ENCODE measurements at regions not wholly inside any gene's neighbourhood (a gene's known extent, or its start where the extent isn't known, plus 50 kb on each side); places are given as distances from the start of the nearest gene placed in this dataset.

GRCh38 chr1:216961516-216961915, 238.3 kb upstream of the ESRRG start:
- no peaks in the 10 kb centered on the region for H3K9me3 ChIP-seq (ENCODE audit: control insufficient read depth, low read length, poor library complexity, severe bottlenecking)
- ATAC-seq (no peak), DNase-seq (no peak)
- H3K27ac Mint-ChIP-seq = no peak overlapping the region
- no peaks in the 10 kb centered on the region for H3K36me3 Mint-ChIP-seq (ENCODE audit: low read depth)
- H3K27me3 Mint-ChIP-seq = no peaks in the 10 kb centered on the region
- H3K4me1 Mint-ChIP-seq = no peaks in the 10 kb centered on the region
- H3K4me3 Mint-ChIP-seq = no peak overlapping the region

- ATAC-seq = no peak
Observed at GRCh38 chr1:216960716-216961115, 237.5 kb upstream of the ESRRG start.

GRCh38 chr1:216958569-216958968, 235.3 kb upstream of the ESRRG start:
- ATAC-seq = no peak
- no peak overlapping the region for H3K4me3 Mint-ChIP-seq

More at GRCh38 chr1:216960716-216961115, 237.5 kb upstream of the ESRRG start:
- Mint-ChIP-seq H3K27ac (no peak overlapping the region), H3K27me3 (no peaks in the 10 kb centered on the region), H3K4me3 (no peak overlapping the region), H3K36me3 (ENCODE audit: low read depth) (no peaks in the 10 kb centered on the region), H3K4me1 (no peaks in the 10 kb centered on the region)
- no peak for DNase-seq
- no peaks in the 10 kb centered on the region for H3K9me3 ChIP-seq (ENCODE audit: control insufficient read depth, low read length, poor library complexity, severe bottlenecking)

GRCh38 chr1:216953495-216953894, 230.3 kb upstream of the ESRRG start:
- Mint-ChIP-seq H3K4me3 (no peak overlapping the region), H3K36me3 (ENCODE audit: low read depth) (no peaks in the 10 kb centered on the region), H3K27ac (no peak overlapping the region), H3K4me1 (no peaks in the 10 kb centered on the region), H3K27me3 (no peaks in the 10 kb centered on the region)
- H3K9me3 ChIP-seq (ENCODE audit: control insufficient read depth, low read length, poor library complexity, severe bottlenecking) = no peaks in the 10 kb centered on the region
- DNase-seq (no peak), ATAC-seq (no peak)

More at GRCh38 chr1:216958569-216958968, 235.3 kb upstream of the ESRRG start:
- no peaks in the 10 kb centered on the region for H3K27me3 Mint-ChIP-seq
- no peaks in the 10 kb centered on the region for H3K9me3 ChIP-seq (ENCODE audit: control insufficient read depth, low read length, poor library complexity, severe bottlenecking)
- DNase-seq = no peak
- no peak overlapping the region for H3K27ac Mint-ChIP-seq
- H3K36me3 Mint-ChIP-seq (ENCODE audit: low read depth) = no peaks in the 10 kb centered on the region
- H3K4me1 Mint-ChIP-seq = no peaks in the 10 kb centered on the region

GRCh38 chr1:216952864-216953263, 229.6 kb upstream of the ESRRG start:
- Mint-ChIP-seq H3K36me3 (ENCODE audit: low read depth) (no peaks in the 10 kb centered on the region), H3K27me3 (no peaks in the 10 kb centered on the region), H3K4me3 (no peak overlapping the region), H3K27ac (no peak overlapping the region), H3K4me1 (no peaks in the 10 kb centered on the region)
- ATAC-seq = no peak
- H3K9me3 ChIP-seq (ENCODE audit: control insufficient read depth, low read length, poor library complexity, severe bottlenecking) = no peaks in the 10 kb centered on the region
- DNase-seq = no peak

- ATAC-seq (no peak), DNase-seq (no peak)
- Mint-ChIP-seq H3K27ac (no peak overlapping the region), H3K4me3 (no peak overlapping the region), H3K36me3 (ENCODE audit: low read depth) (no peaks in the 10 kb centered on the region), H3K4me1 (no peaks in the 10 kb centered on the region), H3K27me3 (no peaks in the 10 kb centered on the region)
- no peaks in the 10 kb centered on the region for H3K9me3 ChIP-seq (ENCODE audit: control insufficient read depth, low read length, poor library complexity, severe bottlenecking)
Observed at GRCh38 chr1:216945538-216946080, 222.4 kb upstream of the ESRRG start.

GRCh38 chr1:216944864-216945510, 221.8 kb upstream of the ESRRG start:
- H3K4me1 Mint-ChIP-seq = no peaks in the 10 kb centered on the region
- DNase-seq = no peak
- ATAC-seq = no peak
- H3K36me3 Mint-ChIP-seq (ENCODE audit: low read depth) = no peaks in the 10 kb centered on the region
- no peaks in the 10 kb centered on the region for H3K9me3 ChIP-seq (ENCODE audit: control insufficient read depth, low read length, poor library complexity, severe bottlenecking)
- no peaks in the 10 kb centered on the region for H3K27me3 Mint-ChIP-seq
- no peak overlapping the region for H3K4me3 Mint-ChIP-seq
- no peak overlapping the region for H3K27ac Mint-ChIP-seq

- no peaks in the 10 kb centered on the region for H3K9me3 ChIP-seq (ENCODE audit: control insufficient read depth, low read length, poor library complexity, severe bottlenecking)
- ATAC-seq (no peak), DNase-seq (no peak)
- Mint-ChIP-seq H3K27ac (no peak overlapping the region), H3K27me3 (no peaks in the 10 kb centered on the region), H3K36me3 (ENCODE audit: low read depth) (no peaks in the 10 kb centered on the region), H3K4me1 (no peaks in the 10 kb centered on the region), H3K4me3 (no peak overlapping the region)
Observed at GRCh38 chr1:216937491-216937890, 214.3 kb upstream of the ESRRG start.

- no peaks in the 10 kb centered on the region for H3K9me3 ChIP-seq (ENCODE audit: control insufficient read depth, low read length, poor library complexity, severe bottlenecking)
- ATAC-seq (no peak), DNase-seq (no peak)
- no peak overlapping the region for H3K4me3 Mint-ChIP-seq
- no peaks in the 10 kb centered on the region for H3K27me3 Mint-ChIP-seq
- H3K36me3 Mint-ChIP-seq (ENCODE audit: low read depth) = no peaks in the 10 kb centered on the region
- no peaks in the 10 kb centered on the region for H3K4me1 Mint-ChIP-seq
- no peak overlapping the region for H3K27ac Mint-ChIP-seq
Observed at GRCh38 chr1:216936779-216937178, 213.6 kb upstream of the ESRRG start.

- Mint-ChIP-seq H3K4me3 (no peak overlapping the region), H3K27me3 (no peaks in the 10 kb centered on the region), H3K4me1 (no peaks in the 10 kb centered on the region), H3K27ac (no peak overlapping the region), H3K36me3 (ENCODE audit: low read depth) (no peaks in the 10 kb centered on the region)
- DNase-seq = no peak
- H3K9me3 ChIP-seq (ENCODE audit: control insufficient read depth, low read length, poor library complexity, severe bottlenecking) = no peaks in the 10 kb centered on the region
- ATAC-seq = no peak
Observed at GRCh38 chr1:216935901-216936300, 212.7 kb upstream of the ESRRG start.

- Mint-ChIP-seq H3K27ac (no peak overlapping the region), H3K4me3 (no peak overlapping the region), H3K27me3 (no peaks in the 10 kb centered on the region), H3K4me1 (no peaks in the 10 kb centered on the region), H3K36me3 (ENCODE audit: low read depth) (no peaks in the 10 kb centered on the region)
- ATAC-seq = no peak
- no peaks in the 10 kb centered on the region for H3K9me3 ChIP-seq (ENCODE audit: control insufficient read depth, low read length, poor library complexity, severe bottlenecking)
- no peak for DNase-seq
Observed at GRCh38 chr1:216932424-216932823, 209.2 kb upstream of the ESRRG start.

- ATAC-seq = no peak
- H3K36me3 Mint-ChIP-seq (ENCODE audit: low read depth) = no peaks in the 10 kb centered on the region
- no peaks in the 10 kb centered on the region for H3K9me3 ChIP-seq (ENCODE audit: control insufficient read depth, low read length, poor library complexity, severe bottlenecking)
- no peak overlapping the region for H3K27ac Mint-ChIP-seq
- no peak for DNase-seq
- no peak overlapping the region for H3K4me3 Mint-ChIP-seq
- H3K4me1 Mint-ChIP-seq = no peaks in the 10 kb centered on the region
- no peaks in the 10 kb centered on the region for H3K27me3 Mint-ChIP-seq
Observed at GRCh38 chr1:216929870-216930582, 206.8 kb upstream of the ESRRG start.

- H3K4me3 Mint-ChIP-seq = no peak overlapping the region
- no peaks in the 10 kb centered on the region for H3K36me3 Mint-ChIP-seq (ENCODE audit: low read depth)
- ATAC-seq = no peak
- peaks cover 2% of the 10 kb centered on the region for H3K9me3 ChIP-seq (ENCODE audit: control insufficient read depth, low read length, poor library complexity, severe bottlenecking)
- DNase-seq = no peak
- H3K4me1 Mint-ChIP-seq = no peaks in the 10 kb centered on the region
- no peaks in the 10 kb centered on the region for H3K27me3 Mint-ChIP-seq
- no peak overlapping the region for H3K27ac Mint-ChIP-seq
Observed at GRCh38 chr1:216927633-216928032, 204.4 kb upstream of the ESRRG start.
